ENCODE measurements at regions not wholly inside any gene's neighbourhood (a gene's known extent, or its start where the extent isn't known, plus 50 kb on each side); places are given as distances from the start of the nearest gene placed in this dataset.

GRCh38 chr2:128632501-128632800 is 313.8 kb upstream of the HS6ST1 start:
- no peak for DNase-seq (ENCODE audit: low read depth)

- DNase-seq (ENCODE audit: low read depth): no peak
Measured at GRCh38 chr2:128633501-128633900, 314.8 kb upstream of the HS6ST1 start.

GRCh38 chr2:128635361-128635900 is 316.8 kb upstream of the HS6ST1 start:
- no peak for DNase-seq (ENCODE audit: low read depth)

GRCh38 chr2:128636802-128637147 is 318.1 kb upstream of the HS6ST1 start:
- no peak for DNase-seq (ENCODE audit: low read depth)

GRCh38 chr2:128637481-128638155 is 318.9 kb upstream of the HS6ST1 start:
- DNase-seq (ENCODE audit: low read depth): no peak

GRCh38 chr2:128638341-128639119 is 319.9 kb upstream of the HS6ST1 start:
- DNase-seq (ENCODE audit: low read depth): no peak

- no peak for DNase-seq (ENCODE audit: low read depth)
Measured at GRCh38 chr2:128639120-128639477, 320.4 kb upstream of the HS6ST1 start.

- DNase-seq (ENCODE audit: low read depth): no peak
Measured at GRCh38 chr2:128639693-128640092, 321.0 kb upstream of the HS6ST1 start.

GRCh38 chr2:128640166-128640844 is 321.6 kb upstream of the HS6ST1 start:
- no peak for DNase-seq (ENCODE audit: low read depth)

GRCh38 chr2:128640845-128641360 is 322.2 kb upstream of the HS6ST1 start:
- no peak for DNase-seq (ENCODE audit: low read depth)

GRCh38 chr2:128641421-128642080 is 322.9 kb upstream of the HS6ST1 start:
- no peak for DNase-seq (ENCODE audit: low read depth)

GRCh38 chr2:128642316-128642715 is 323.6 kb upstream of the HS6ST1 start:
- no peak for DNase-seq (ENCODE audit: low read depth)

GRCh38 chr2:128642821-128643220 is 324.2 kb upstream of the HS6ST1 start:
- no peak for DNase-seq (ENCODE audit: low read depth)

GRCh38 chr2:128643221-128644065 is 324.8 kb upstream of the HS6ST1 start:
- DNase-seq (ENCODE audit: low read depth): no peak

- DNase-seq (ENCODE audit: low read depth): no peak
Measured at GRCh38 chr2:128644156-128644555, 325.5 kb upstream of the HS6ST1 start.

GRCh38 chr2:128644718-128645256 is 326.1 kb upstream of the HS6ST1 start:
- no peak for DNase-seq (ENCODE audit: low read depth)

- no peak for DNase-seq (ENCODE audit: low read depth)
Measured at GRCh38 chr2:128645631-128646030, 327.0 kb upstream of the HS6ST1 start.

- DNase-seq (ENCODE audit: low read depth): no peak
Measured at GRCh38 chr2:128646091-128646490, 327.4 kb upstream of the HS6ST1 start.

GRCh38 chr2:128646691-128647090 is 328.0 kb upstream of the HS6ST1 start:
- no peak for DNase-seq (ENCODE audit: low read depth)

GRCh38 chr2:128651000-128651399 is 332.3 kb upstream of the HS6ST1 start:
- no peak for DNase-seq (ENCODE audit: low read depth)

- DNase-seq (ENCODE audit: low read depth): no peak
Measured at GRCh38 chr2:128654408-128654807, 335.7 kb upstream of the HS6ST1 start.
